NCI-H2227 (cell line): ENCODE measurements at regions not wholly inside any gene's neighbourhood (a gene's known extent, or its start where the extent isn't known, plus 50 kb on each side); places are given as distances from the start of the nearest gene placed in this dataset.
"Not testable (repeated sequence)": the region's sequence is repeated elsewhere in the genome, so short reads cannot be mapped to it uniquely, and the experiment has no call there.

Source experiments
- DNase-seq: peaks from one replicate; lab custom pipeline; 2025; ENCODE audit not compliant: unreplicated experiment; lab: John Stamatoyannopoulos, UW

- no peak for DNase-seq
These were observed 158.8 kb upstream of the KYNU start for GRCh38 chr2:142718576-142719155.

- DNase-seq: no peak
These were observed 160.8 kb upstream of the KYNU start for GRCh38 chr2:142716463-142717242.

GRCh38 chr2:142714600-142714999 is 162.9 kb upstream of the KYNU start:
- no peak for DNase-seq

- no peak for DNase-seq
These were observed 167.1 kb upstream of the KYNU start for GRCh38 chr2:142710336-142710735.

- no peak for DNase-seq
These were observed 170.1 kb upstream of the KYNU start for GRCh38 chr2:142707318-142707717.

GRCh38 chr2:142702397-142702796 is 175.1 kb upstream of the KYNU start:
- not testable (repeated sequence) for DNase-seq

GRCh38 chr2:142695350-142696257 is 181.9 kb upstream of the KYNU start:
- not testable (repeated sequence) for DNase-seq

GRCh38 chr2:142694282-142694681 is 183.2 kb upstream of the KYNU start:
- no peak for DNase-seq

GRCh38 chr2:142693171-142693950 is 184.1 kb upstream of the KYNU start:
- DNase-seq: no peak

- no peak for DNase-seq
These were observed 188.4 kb upstream of the KYNU start for GRCh38 chr2:142688856-142689605.

- no peak for DNase-seq
These were observed 190.0 kb upstream of the KYNU start for GRCh38 chr2:142687509-142687908.

GRCh38 chr2:142687075-142687474 is 190.4 kb upstream of the KYNU start:
- DNase-seq: no peak

GRCh38 chr2:142684667-142685066 is 192.8 kb upstream of the KYNU start:
- no peak for DNase-seq

GRCh38 chr2:142682528-142682927 is 194.9 kb upstream of the KYNU start:
- DNase-seq: no peak

GRCh38 chr2:142681952-142682351 is 195.5 kb upstream of the KYNU start:
- DNase-seq: no peak

- no peak for DNase-seq
These were observed 199.3 kb upstream of the KYNU start for GRCh38 chr2:142678164-142678563.

- no peak for DNase-seq
These were observed 202.1 kb upstream of the KYNU start for GRCh38 chr2:142675398-142675797.

- no peak for DNase-seq
These were observed 203.6 kb upstream of the KYNU start for GRCh38 chr2:142673836-142674235.

- DNase-seq: no peak
These were observed 204.8 kb upstream of the KYNU start for GRCh38 chr2:142672698-142673097.

GRCh38 chr2:142670362-142670761 is 207.1 kb upstream of the KYNU start:
- no peak for DNase-seq
